Left hindlimb (tissue), 1 donor: ENCODE measurements at regions not wholly inside any gene's neighbourhood (a gene's known extent, or its start where the extent isn't known, plus 50 kb on each side); places are given as distances from the start of the nearest gene placed in this dataset.
"Not testable (repeated sequence)": the region's sequence is repeated elsewhere in the genome, so short reads cannot be mapped to it uniquely, and the experiment has no call there.

Experiments
- DNase-seq: peaks from one replicate; pipeline ENCODE4 v3.0.0-alpha.2; 2018

DNA sequence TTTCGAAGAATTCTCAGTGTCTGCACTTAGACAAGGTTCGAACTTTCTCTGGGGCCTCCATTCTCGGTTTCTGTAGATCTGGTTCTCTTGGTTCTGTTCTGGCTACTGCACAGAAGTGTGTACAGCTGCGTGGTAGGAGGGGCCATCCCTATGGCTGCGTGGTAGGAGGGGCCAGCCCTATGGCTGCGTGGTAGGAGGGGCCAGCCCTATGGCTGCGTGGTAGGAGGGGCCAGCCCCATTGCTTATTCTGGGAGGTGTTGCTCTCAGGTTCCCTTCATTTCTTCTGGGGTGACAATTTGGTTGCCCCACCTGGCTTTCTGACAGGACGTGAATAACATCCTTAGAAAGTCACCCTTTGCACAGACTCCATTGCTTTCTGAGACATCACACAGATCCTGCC, 65.2 kb upstream of the CHST15 start:
- DNase-seq = no peak

DNA sequence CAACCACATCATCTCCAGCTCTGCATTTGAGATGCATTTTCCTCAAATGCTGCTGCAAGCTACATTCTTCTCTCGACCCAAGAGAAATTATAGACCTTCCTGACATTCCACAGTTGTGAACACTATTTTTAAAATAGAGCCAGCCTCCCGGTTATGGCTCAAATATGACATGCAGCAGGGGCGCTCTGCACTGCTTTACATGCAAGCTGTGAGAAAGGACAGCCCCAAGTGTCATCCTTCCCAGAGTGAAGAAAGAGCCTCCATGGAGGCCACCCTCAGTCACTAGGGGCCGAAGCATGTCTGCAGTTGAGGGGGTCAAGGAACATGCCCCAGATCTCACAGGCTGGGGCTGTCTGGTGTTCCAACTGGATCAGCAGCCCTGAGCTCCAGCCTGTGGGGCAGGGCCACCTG, 63.9 kb upstream of the CHST15 start:
- DNase-seq = no peak

DNA sequence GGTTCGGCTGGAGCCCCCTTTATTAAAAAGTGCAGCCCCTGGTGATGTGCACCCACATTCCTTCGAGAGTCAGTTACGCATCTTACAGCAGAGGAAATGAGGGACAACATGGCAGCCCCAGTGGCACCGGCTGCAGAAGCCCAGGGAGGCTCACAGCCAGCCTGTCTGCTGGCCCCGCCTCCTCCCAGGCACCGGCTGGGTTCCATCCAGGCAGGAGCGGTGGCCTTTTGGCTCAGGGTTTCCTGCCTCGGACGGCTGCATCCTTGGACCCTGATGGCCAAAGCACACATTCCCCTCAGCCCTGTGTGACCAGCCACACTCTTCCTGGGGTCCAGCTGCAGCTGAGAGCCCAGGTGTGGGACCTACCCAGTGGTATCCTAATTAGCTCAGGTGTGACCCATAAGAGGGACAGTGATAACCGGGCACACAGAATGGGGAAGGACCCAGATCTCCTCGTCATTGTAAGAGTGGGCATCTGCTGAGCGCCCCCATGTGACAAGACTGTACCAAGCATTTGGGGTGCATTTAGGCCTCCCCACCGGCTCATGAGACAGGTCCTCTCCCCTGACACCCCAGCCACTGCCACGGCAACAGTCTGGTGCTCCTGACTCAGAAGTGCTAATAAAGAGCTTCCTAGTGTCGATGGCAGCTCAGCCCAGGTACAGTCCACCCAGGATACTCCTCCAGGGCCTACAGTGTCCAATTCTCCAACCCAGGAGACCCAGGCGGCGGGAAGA, 63.3 kb upstream of the CHST15 start:
- DNase-seq = no peak

DNA sequence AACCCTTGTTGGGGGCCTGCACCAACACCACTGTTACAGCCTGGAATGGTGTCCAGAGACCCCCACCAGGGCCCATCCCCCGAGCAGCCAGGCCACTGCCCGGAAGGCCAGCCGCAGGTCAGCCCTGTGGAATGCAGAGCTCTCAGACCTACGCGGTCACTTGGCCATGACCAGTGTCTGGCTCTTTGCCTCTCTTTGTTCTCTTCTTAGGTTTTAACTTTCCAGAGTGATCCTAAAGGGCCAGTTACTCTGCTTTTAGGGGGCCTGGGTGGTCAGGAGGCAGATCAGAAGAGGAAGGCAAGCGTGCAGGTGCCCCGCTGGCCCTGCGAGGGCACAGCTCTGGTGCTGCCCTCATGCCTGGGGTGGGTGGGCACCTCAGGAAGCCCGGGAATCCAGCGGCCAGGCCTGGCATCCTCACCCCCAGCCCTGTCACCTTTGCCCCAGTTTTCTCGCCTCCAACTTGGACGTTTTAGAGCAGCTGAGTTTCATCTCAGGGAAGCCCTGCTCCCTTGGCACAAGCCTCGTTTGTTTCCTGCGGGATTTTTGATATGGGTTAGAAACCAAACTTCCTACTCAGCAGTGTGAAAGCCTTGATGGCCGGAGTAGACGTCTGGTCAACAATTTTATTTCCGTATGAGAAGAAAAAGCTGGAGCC, 62.5 kb upstream of the CHST15 start:
- peak; percentile 64 for DNase-seq

DNA sequence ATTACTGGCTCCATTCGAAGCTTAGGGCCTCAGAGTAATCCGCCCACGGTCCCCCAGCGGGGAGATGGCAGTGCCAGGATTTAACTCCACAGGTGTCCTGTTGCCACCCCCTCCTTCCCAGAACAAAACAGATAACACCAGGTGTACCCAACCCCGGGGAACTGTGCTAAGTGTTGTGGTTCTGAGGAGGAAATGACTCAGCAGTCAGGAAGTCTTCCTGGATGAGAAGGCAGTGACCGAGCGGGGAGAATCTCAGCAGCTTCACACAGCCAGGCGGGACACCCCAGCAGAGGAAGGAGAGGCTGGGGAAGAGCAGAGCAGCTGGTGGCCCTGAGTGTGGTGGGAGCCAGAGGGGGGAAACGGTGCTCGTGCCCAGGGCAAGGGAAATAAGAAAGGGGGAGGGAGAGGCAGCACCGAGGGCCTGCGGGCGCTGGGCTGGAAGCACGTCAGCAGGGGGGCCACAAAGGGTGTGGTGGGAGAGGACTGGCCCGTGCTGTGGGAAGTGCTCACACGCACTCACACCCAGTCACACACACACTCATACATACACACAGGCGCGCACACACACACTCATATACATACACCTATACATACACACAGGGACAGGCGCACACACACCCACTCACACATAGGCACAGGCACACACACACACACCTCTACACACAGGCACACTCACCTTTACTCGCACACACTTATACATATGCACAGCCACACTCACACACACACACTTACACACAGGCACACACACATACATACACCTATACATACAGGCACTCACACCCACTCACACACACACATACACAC, 59.8 kb upstream of the CHST15 start:
- peak; percentile 67 for DNase-seq

DNA sequence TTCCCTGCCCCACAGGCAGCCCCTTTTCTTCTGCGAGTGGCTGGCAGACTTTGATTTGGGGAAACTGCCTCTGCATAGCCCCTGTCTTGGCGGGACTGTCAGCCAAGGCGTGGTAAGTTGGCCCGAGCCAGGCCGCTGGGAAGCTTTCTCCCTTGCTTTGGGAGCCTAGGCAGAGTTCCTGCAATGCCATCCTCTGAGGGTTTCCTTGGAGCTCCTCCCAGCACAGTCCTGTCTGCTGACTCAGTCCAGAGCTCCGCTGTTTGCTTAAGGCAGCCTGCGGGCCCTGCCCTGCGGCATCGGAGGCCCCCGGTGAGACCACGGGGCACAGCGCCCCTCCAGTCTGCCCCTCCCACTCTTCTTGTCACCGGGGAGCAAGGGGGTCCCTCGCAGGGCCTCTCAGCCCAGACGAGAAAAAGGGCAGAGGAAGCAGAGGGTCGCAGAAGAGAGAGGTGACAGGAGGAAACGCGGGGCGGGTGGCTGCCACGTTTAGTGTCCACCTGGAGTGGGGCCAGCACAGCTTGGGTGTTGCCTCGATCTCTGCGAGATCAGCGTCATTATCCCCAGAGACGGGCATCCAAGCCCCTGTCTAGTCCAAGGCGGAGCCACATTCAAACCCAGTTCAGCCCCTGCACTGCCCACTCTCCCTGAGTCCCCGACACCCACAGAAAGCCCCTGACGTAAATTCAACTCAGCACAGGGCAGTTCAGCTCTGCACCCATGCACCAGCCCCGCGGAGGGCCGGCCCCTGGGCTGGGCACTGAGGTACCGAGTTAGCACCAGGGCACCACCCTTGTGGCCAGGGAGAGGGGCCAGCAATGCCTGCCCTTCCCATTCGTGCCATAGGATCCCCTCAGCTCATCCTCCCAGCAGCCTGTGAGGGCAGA, 59.0 kb upstream of the CHST15 start:
- peak; percentile 60 for DNase-seq

DNA sequence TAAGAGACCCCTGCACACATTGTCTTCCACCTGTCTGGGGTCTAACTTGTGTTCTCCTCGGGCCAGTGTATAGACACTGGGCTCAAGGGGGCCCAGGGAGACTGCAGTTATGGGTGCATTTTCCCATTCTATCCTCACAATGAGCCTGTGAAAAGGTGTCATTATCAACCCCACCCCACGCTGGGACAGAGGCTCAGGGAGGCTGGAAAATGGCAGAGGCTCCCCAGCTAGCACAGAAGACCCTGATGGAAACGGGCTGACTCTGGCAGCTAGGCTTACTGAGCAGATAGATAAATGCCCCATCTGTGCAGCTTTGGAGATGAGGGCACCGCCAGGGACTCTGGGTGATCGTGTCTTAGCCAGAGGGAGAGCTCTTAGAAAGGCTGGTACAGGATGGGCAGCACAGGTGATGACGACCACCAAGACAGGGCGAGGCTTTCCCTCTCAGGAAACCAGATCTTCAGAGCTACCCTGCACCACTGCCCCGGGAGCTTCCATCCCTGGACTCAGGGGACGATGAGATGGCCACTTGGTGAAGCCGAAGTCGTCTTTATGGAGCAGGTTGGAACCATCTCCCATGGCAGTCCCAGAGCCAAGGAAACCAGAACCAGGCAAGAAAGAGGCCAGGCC, 58.2 kb upstream of the CHST15 start:
- peak; percentile 29 for DNase-seq

DNA sequence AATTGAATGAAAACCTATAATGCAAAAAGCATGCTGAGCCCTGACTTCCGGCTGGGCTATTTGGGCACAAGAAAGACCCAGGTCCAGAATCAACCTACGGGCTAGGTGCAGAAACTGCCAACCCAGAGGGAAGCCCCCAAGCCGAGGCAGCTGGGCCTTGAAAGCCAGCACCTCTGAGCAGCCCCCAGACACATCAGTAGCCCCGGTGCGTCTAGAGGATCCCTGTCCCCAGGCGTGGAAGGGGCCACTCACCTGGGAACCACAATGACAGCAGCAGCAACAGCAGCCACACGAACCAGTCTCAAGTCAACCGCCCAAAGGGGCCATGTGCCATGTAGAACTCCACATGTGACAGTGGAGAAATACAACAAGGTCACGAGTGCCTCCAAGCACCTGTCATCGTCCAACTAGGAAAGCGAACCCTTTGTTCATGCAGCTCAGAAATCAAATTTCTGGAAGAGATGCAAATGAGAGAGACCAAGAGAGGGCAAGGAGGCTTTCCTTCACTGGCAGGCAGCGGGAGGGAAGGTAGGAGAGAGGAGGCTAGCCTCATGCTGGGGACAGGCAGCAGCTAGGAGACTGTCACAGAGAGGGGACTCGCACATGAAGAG, 57.5 kb upstream of the CHST15 start:
- DNase-seq = peak; percentile 13

DNA sequence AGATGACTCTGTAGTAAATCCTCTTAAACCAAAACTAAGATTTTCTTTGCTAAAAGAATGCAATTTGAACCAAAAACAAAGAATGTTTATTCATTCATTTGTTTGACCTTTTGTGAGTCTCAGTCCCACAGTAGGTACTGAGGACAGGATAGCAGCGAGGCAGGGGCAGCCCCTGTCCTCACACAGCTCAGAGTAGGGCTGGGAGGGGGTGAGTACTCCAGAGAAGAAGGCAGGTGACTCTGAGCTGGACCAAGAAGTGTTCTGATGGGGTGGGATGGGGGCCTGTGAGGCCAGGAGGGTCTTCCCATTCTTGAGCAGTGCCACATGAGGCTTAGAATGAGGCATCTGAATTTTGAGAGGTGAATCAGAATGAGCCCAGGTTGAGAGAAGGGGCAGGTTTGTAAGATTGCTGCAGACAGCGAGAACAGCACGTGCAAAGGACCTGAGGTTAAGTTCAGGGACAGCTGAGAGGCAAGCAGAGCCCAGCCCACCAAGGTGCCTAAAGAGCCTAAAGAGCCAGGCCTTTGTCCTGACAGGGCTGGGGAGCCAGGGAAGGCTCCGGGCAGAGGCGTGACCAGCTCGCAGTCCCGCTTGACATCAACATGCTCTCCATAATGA, 56.9 kb upstream of the CHST15 start:
- DNase-seq = peak; percentile 6

DNA sequence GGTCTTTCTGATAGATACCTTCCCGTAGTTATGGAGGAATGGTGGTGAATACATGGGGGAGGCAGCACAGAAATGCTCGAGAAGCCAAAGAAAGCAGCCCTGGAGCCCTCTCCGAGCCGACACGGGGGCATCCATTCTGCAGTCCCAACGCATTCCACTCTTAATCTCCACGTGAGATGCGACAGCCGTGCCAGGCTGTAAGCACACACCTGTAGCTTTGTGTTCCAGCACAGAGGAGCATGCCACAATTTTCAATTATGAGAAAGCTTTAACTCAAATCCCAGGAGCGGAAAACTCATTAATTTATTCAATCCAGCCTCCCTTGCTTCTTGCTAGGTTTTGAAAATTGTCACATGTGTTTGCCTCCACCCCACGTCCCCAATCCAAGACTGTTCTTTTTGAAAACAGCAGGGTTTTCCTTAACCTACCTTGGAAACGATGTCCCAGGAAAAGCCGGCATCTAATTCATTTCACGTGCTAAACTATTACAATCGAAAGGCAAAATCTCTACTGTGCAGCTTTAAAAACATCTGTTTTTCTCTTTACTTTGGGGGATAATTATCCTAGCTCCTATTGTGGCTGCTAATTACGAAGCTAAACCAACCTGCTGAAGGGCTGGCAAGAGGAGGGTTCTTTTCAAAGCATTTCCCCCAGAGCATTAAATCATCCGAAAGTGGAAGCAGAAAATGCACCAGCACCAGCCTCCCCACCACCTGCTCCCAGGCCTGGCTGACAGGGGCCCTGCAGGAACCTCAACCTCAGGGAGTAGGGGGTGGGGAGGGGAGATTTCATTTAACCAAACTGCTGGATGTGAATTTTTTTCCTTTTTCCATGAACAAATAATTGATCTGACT, 56.0 kb upstream of the CHST15 start:
- DNase-seq = peak; percentile 32

DNA sequence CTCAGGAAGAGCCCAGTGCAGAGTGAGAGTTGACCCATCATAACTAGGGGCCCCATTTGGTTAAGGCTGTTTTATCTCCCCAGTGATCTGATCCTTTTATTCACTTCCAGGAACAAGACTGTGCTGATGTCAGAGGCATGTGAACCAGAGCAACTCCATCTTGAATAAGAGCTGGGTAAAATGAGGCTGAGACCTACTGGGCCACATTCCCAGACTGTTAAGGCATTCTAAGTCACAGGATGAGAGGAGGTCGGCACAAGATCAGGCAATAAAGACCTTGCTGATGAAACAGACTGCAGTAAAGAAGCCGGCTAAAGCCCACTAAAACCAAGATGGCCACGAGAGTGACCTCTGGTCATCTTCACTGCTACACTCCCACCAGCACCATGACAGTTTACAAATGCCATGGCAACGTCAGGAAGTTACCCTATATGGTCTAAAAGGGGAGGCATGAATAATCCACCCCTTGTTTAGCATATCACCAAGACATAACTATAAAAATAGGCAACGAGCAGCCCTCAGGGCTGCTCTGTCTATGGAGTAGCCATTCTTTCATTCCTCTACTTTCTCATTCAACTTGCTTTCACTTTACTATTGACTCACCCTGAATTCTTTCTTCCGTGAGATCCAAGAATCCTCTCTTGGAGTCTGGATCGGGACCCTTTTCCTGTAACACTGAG, 55.3 kb upstream of the CHST15 start:
- DNase-seq = not testable (repeated sequence)

DNA sequence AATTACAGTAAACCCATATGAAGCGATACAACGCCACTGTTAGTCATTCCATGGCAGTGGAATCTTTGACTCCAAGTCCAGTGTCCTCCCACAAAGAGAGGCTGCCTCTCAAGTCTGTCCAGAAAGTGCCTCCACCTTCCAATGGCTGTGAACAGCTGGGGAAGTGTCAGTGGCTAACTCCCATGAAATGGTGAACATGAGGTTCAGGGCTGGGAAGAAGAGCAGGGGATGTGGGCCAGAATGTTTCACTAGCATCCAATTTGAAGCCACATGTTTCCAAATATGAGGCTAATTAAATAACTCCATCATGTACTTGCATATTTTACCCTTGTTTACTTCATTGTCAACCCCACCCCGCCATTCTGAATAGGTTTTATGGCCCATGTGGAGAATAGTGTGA, 53.1 kb upstream of the CHST15 start:
- no peak for DNase-seq

DNA sequence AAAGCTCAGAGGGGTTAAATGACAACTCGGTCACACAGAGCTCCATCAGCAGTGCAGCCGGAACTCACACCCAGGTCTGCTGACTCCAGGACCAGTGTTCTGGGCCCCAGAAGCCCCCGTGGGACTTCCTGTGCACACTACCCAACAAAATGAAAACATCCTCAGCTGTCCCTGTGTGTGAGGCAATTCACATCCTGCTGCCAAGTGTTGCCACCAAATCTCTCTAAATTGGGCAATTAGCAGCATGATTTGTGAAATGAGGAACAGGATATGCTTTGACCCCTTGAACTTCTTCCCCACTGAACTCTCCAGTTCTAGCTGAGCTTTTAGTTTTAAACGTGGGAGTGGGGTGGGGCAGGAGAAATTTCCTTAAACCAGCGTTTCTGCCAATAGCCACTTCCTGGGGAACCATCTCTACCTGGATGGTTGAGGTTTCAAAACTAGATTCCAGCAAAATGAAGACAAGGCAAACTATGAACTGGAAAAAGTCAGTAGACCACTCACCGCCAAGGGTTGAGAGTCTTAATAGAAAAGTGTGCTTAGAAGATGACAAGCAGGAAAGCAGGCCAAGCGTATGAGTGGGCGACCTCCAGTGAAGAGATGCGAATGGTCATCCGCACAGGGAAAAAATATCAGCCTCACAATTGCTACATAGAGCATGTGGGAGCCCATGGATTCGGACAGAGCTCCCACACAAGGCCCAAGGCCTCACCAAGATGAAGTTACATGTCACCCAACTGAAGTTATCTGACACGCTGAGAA, 51.9 kb upstream of the CHST15 start:
- peak; percentile 60 for DNase-seq

DNA sequence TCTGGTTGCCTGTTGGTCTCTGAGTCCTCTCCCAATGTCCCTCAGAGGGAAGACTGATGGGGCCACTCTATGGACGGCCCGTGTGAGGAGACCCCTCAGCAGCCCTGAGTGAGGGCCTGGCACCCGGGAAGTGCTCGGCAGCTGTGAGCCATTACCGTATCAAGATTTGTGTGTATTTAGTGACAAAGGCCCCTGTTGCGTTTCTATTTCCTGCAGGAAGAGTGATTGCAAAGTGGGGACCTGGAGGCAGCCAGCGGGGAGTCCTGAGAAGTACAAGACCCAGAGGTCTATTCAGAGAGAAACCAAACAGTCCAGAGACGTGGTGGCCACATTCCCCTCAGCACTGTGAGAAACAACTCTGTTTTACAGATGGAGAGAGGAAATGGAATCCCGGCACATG, 51.1 kb upstream of the CHST15 start:
- peak; percentile 6 for DNase-seq

DNA sequence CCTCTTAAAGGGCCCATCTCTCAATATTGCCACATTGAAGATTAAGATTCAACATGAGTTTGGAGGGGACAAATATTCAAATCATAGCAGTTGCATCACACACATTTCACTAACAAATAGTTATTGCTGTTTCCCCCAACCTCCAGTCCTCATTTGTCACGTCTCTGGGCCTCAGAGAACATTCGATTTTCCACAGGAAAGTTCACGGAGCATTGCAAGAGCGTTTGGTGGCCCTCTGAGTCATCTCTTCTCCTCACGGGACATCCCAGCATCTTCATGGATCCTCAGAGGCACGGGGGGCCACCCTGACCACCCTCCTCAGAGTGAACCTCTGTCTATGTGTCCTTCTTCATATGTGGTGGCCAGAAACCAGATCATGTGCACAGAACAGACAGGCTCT, 50.3 kb upstream of the CHST15 start:
- DNase-seq = no peak
